Endodermal cell (in vitro differentiated cells): ENCODE measurements at regions not wholly inside any gene's neighbourhood (a gene's known extent, or its start where the extent isn't known, plus 50 kb on each side); places are given as distances from the start of the nearest gene placed in this dataset.

Experiments
- DNase-seq: peaks from one replicate; pipeline ENCODE4 v3.0.0-alpha.2; 2017
- H3K27ac ChIP-seq: 2 replicates; pipeline ENCODE4 v1.5.1; 2013; ENCODE audit warnings: mild to moderate bottlenecking, low read depth, low read length, moderate library complexity
- H3K27me3 ChIP-seq: 2 replicates; pipeline ENCODE4 v1.6.1; 2013; ENCODE audit warnings: mild to moderate bottlenecking, low read length, moderate library complexity; ENCODE audit not compliant: insufficient read depth, control insufficient read depth, poor library complexity, severe bottlenecking
- H3K36me3 ChIP-seq: 2 replicates; pipeline ENCODE4 v1.7.0; 2013; ENCODE audit warnings: mild to moderate bottlenecking, low read length, moderate library complexity; ENCODE audit not compliant: control insufficient read depth, insufficient read depth
- H3K4me1 ChIP-seq: one replicate; pipeline ENCODE4 v1.7.0; 2013; ENCODE audit warnings: low read length; ENCODE audit not compliant: control insufficient read depth, insufficient read depth
- H3K4me3 ChIP-seq: 2 replicates; pipeline ENCODE4 v1.5.1; 2013; ENCODE audit warnings: mild to moderate bottlenecking, low read length, moderate library complexity
- H3K9ac ChIP-seq: 2 replicates; pipeline ENCODE4 v1.6.1; 2013; ENCODE audit warnings: mild to moderate bottlenecking, low read length, moderate library complexity; ENCODE audit not compliant: poor library complexity, severe bottlenecking; ENCODE audit errors: extremely low read depth
- H3K9me3 ChIP-seq: 2 replicates; pipeline ENCODE4 v1.6.1; 2013; ENCODE audit warnings: mild to moderate bottlenecking, low read length, moderate library complexity; ENCODE audit not compliant: control insufficient read depth
- H3K27ac Mint-ChIP-seq: 2 replicates; pipeline ENCODE4 v1.8.0; 2020; ENCODE audit warnings: mixed read lengths
- H3K27me3 Mint-ChIP-seq: 2 replicates; pipeline ENCODE4 v1.8.0; 2021; ENCODE audit warnings: mild to moderate bottlenecking, mixed read lengths; ENCODE audit not compliant: insufficient read depth
- H3K36me3 Mint-ChIP-seq: 2 replicates; pipeline ENCODE4 v1.8.0; 2020; ENCODE audit warnings: low read depth, mixed read lengths
- H3K4me1 Mint-ChIP-seq: 2 replicates; pipeline ENCODE4 v1.8.0; 2020; ENCODE audit warnings: mixed read lengths
- H3K4me3 Mint-ChIP-seq: 2 replicates; pipeline ENCODE4 v1.8.0; 2020; ENCODE audit warnings: mild to moderate bottlenecking, moderate library complexity, mixed read lengths
- H3K9me3 Mint-ChIP-seq: 2 replicates; pipeline ENCODE4 v1.8.0; 2020; ENCODE audit warnings: mild to moderate bottlenecking, mixed read lengths
- WGBS, 2 experiments: methylation state at CpG; one replicate each; pipeline versions ENCODE4 v1.1.5 to v1.1.7; 2013; ENCODE audit warnings: missing lambda C conversion rate in 2 of 2, mixed read lengths in 1 of 2; ENCODE audit not compliant: insufficient coverage in 1 of 2, insufficient read length in 1 of 2; 5-methylcytosine and 5-hydroxymethylcytosine counted together
- TF ChIP-seq, protein P1 (sequence below): fragments of 200-600 bp; sonication (generic); conservative IDR thresholded peaks from 2 replicates; pipeline ENCODE4 v1.5.0; 2021; ENCODE audit warnings: antibody characterized with exemption, mild to moderate bottlenecking

DNA sequence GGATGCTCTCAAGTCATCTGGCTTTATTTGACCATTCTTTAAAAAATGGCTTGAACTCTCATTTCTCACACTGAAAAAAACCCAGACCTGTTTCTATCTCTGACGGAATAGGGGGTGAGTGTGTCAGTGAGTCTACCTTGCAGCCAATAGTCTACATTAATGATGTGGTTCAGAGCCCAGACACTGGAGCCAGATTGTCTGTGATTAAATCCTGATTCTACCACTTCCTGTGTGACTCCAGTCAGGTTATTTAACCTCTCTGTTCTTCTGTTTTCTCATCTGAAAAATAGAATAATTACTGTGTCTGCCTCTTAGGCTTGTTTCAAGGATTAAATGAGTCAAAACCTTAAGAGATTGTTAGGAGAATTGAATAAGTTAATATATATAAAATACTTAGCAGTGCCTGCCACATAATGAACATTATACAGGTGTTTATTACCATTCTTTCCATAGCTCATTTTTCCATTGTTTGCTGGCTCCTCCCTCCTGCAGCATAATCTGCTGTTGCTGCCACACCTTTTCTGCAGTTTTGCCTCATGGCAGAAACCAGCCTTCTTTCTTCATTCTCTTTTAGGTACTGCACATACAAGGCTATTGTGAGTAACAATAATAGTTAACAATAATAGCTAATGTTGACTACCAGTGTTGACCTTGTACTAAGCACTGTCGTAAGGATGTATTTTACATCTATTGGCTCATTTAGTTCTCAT is 157.6 kb upstream of the IVNS1ABP start:
- no peak overlapping the region for H3K4me3 Mint-ChIP-seq
- H3K9me3 Mint-ChIP-seq = no peaks in the 10 kb centered on the region
- Histone ChIP-seq H3K4me1 (peaks cover 5% of the 10 kb centered on the region), H3K27ac (no peak overlapping the region), H3K4me3 (no peak overlapping the region), H3K36me3 (no peaks in the 10 kb centered on the region), H3K9ac (no peak overlapping the region), H3K27me3 (no peaks in the 10 kb centered on the region), H3K9me3 (no peaks in the 10 kb centered on the region)
- peaks cover 7% of the 10 kb centered on the region for H3K4me1 Mint-ChIP-seq
- DNase-seq = no peak
- TF ChIP-seq, protein P1, sequence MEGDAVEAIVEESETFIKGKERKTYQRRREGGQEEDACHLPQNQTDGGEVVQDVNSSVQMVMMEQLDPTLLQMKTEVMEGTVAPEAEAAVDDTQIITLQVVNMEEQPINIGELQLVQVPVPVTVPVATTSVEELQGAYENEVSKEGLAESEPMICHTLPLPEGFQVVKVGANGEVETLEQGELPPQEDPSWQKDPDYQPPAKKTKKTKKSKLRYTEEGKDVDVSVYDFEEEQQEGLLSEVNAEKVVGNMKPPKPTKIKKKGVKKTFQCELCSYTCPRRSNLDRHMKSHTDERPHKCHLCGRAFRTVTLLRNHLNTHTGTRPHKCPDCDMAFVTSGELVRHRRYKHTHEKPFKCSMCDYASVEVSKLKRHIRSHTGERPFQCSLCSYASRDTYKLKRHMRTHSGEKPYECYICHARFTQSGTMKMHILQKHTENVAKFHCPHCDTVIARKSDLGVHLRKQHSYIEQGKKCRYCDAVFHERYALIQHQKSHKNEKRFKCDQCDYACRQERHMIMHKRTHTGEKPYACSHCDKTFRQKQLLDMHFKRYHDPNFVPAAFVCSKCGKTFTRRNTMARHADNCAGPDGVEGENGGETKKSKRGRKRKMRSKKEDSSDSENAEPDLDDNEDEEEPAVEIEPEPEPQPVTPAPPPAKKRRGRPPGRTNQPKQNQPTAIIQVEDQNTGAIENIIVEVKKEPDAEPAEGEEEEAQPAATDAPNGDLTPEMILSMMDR = no peak
- H3K27me3 Mint-ChIP-seq = no peaks in the 10 kb centered on the region
- no peak overlapping the region for H3K27ac Mint-ChIP-seq
- no peaks in the 10 kb centered on the region for H3K36me3 Mint-ChIP-seq
- 91 to 100% methylated on average over 1 to 2 of the region's 2 CpGs for WGBS, 2 experiments

DNA sequence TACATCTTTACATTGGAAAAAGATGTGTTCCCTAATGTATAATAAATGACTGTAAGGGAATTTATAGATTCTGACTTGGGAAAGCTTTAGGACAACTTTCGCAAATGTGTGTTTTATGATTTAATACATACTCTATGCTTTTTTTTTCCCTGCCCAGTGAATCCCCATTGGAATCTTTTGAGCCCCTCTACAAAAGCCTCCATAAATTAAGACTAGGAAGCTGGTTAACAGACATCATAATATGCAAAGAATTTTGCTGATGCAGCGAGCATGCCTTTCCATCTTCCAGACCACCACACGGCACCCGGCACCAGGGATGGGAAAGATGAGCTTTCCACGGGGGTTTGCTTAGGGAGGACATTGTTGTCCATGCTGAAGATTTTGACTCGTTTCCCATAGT is 156.1 kb upstream of the IVNS1ABP start:
- peaks cover 11% of the 10 kb centered on the region for H3K4me1 ChIP-seq
- no peak overlapping the region for H3K27ac Mint-ChIP-seq
- H3K36me3 Mint-ChIP-seq = no peaks in the 10 kb centered on the region
- no peak overlapping the region for H3K4me3 Mint-ChIP-seq
- H3K9me3 ChIP-seq = no peaks in the 10 kb centered on the region
- no peaks in the 10 kb centered on the region for H3K36me3 ChIP-seq
- no peak overlapping the region for H3K27ac ChIP-seq
- TF ChIP-seq, protein P1 = no peak
- peaks cover 14% of the 10 kb centered on the region for H3K4me1 Mint-ChIP-seq
- no peak overlapping the region for H3K4me3 ChIP-seq
- DNase-seq = no peak
- no peaks in the 10 kb centered on the region for H3K9me3 Mint-ChIP-seq
- H3K27me3 Mint-ChIP-seq = no peaks in the 10 kb centered on the region
- WGBS, 2 experiments = 92% methylated on average over 4 to 6 of the region's 6 CpGs
- H3K27me3 ChIP-seq = no peaks in the 10 kb centered on the region
- H3K9ac ChIP-seq = no peak overlapping the region

DNA sequence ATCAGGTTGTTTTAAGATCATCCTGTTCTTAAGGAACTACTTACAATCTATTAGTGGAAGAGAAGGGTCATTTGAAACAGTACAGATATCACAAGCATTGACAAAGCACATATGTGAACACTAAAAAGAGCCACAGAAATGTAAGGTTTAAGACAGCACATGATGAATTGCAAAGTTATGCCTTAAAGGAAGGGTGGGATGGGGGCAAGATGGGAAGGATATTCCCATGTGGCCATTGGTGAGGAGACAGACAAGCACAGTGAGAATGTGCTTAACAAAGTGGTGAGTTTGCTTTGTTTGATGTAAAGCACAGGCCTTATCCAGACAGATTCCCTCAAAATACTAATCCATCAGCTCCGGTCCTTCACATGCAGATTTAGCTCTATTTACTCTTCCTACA is 151.6 kb upstream of the IVNS1ABP start:
- TF ChIP-seq, protein P1 = no peak
- DNase-seq = no peak
- WGBS, 2 experiments = 73 to 100% methylated on average over 1 of the region's 1 CpG

More for the DNA sequence above, 151.6 kb upstream of the IVNS1ABP start:
- no peaks in the 10 kb centered on the region for H3K27me3 Mint-ChIP-seq
- no peaks in the 10 kb centered on the region for H3K27me3 ChIP-seq
- H3K27ac ChIP-seq = no peak overlapping the region
- H3K27ac Mint-ChIP-seq = no peak overlapping the region
- no peaks in the 10 kb centered on the region for H3K9me3 ChIP-seq
- no peak overlapping the region for H3K9ac ChIP-seq
- H3K4me3 Mint-ChIP-seq = no peak overlapping the region
- H3K36me3 Mint-ChIP-seq = no peaks in the 10 kb centered on the region
- peaks cover 20% of the 10 kb centered on the region for H3K4me1 Mint-ChIP-seq
- no peak overlapping the region for H3K4me3 ChIP-seq
- H3K36me3 ChIP-seq = no peaks in the 10 kb centered on the region
- H3K9me3 Mint-ChIP-seq = no peaks in the 10 kb centered on the region
- H3K4me1 ChIP-seq = peaks cover 16% of the 10 kb centered on the region
